OCI-LY7 (cell line): ENCODE measurements at regions not wholly inside any gene's neighbourhood (a gene's known extent, or its start where the extent isn't known, plus 50 kb on each side); places are given as distances from the start of the nearest gene placed in this dataset.

Experiments used
- CTCF ChIP-seq: fragments of 200-600 bp; sonication (generic); conservative IDR thresholded peaks from 2 replicates; pipeline ENCODE4 v1.5.1; 2014; ENCODE audit warnings: mild to moderate bottlenecking, antibody characterized with exemption, low read length, moderate library complexity, mixed read lengths
- EZH2phosphoT487 ChIP-seq: fragments of 200-600 bp; sonication (generic); IDR thresholded peaks from 2 replicates; pipeline ENCODE4 v1.6.1; 2018; ENCODE audit warnings: low read depth, borderline replicate concordance, mild to moderate bottlenecking, mixed run types, antibody characterized with exemption, low read length, moderate library complexity, mixed read lengths

- TF ChIP-seq CTCF = no peak
- TF ChIP-seq EZH2phosphoT487 = no peak
These were observed 67.9 kb upstream of the TAF1B start for GRCh38 chr2:9775351-9775750.
